Breast epithelium (tissue), 3 donors: ENCODE measurements at regions not wholly inside any gene's neighbourhood (a gene's known extent, or its start where the extent isn't known, plus 50 kb on each side); places are given as distances from the start of the nearest gene placed in this dataset.

Experiments used
- CTCF ChIP-seq, 3 donors: fragments of 450-650 bp; IDR thresholded peaks; one replicate each; pipeline ENCODE4 v1.5.1; 2016 to 2017; ENCODE audit warnings: antibody characterized with exemption in 3 of 3, mild to moderate bottlenecking in 3 of 3, moderate library complexity in 3 of 3
- POLR2AphosphoS5 ChIP-seq, 3 donors: sonication (generic); formaldehyde crosslinking; IDR thresholded peaks; one replicate each; pipeline ENCODE4 v1.6.1; 2017; ENCODE audit warnings: antibody characterized with exemption in 3 of 3

GRCh38 chr11:76277298-76278175 lies 71.2 kb upstream of the WNT11 start:
- TF ChIP-seq CTCF (IDR thresholded peaks at IDR 0.05) (no peak), POLR2AphosphoS5 (IDR thresholded peaks at IDR 0.05) (no peak)
